Stimulated activated CD4-positive, alpha-beta T cell treated with anti-CD3 and anti-CD28 coated beads, Interleukin-2, amount 100 ng/mL, for 24 hours (primary cell): ENCODE measurements at regions not wholly inside any gene's neighbourhood (a gene's known extent, or its start where the extent isn't known, plus 50 kb on each side); places are given as distances from the start of the nearest gene placed in this dataset.
"Not testable (repeated sequence)": the region's sequence is repeated elsewhere in the genome, so short reads cannot be mapped to it uniquely, and the experiment has no call there.

Source experiments
- DNase-seq, 2 donors: peaks; one replicate each; pipeline ENCODE4 v3.0.0-alpha.2; 2020

- no peak for DNase-seq
Observed at GRCh38 chr13:90726375-90726774, 621.1 kb upstream of the MIR17HG start.

- DNase-seq, result no peak
Observed at GRCh38 chr13:90732049-90732448, 615.4 kb upstream of the MIR17HG start.

GRCh38 chr13:90734497-90734896 lies 613.0 kb upstream of the MIR17HG start:
- not testable (repeated sequence) for DNase-seq

GRCh38 chr13:90738881-90739280 lies 608.6 kb upstream of the MIR17HG start:
- DNase-seq, result no peak

GRCh38 chr13:90740099-90740498 lies 607.4 kb upstream of the MIR17HG start:
- DNase-seq, result no peak

- DNase-seq, result no peak
Observed at GRCh38 chr13:90742381-90742780, 605.1 kb upstream of the MIR17HG start.

- DNase-seq, result no peak
Observed at GRCh38 chr13:90746230-90746629, 601.3 kb upstream of the MIR17HG start.

GRCh38 chr13:90750021-90750420 lies 597.5 kb upstream of the MIR17HG start:
- DNase-seq, result no peak

- DNase-seq, result no peak
Observed at GRCh38 chr13:90751026-90751425, 596.5 kb upstream of the MIR17HG start.

GRCh38 chr13:90752070-90752469 lies 595.4 kb upstream of the MIR17HG start:
- no peak for DNase-seq

GRCh38 chr13:90757127-90757680 lies 590.3 kb upstream of the MIR17HG start:
- DNase-seq, result no peak

- no peak for DNase-seq
Observed at GRCh38 chr13:90760639-90761038, 586.8 kb upstream of the MIR17HG start.

- DNase-seq, result no peak
Observed at GRCh38 chr13:90763476-90764150, 583.9 kb upstream of the MIR17HG start.

GRCh38 chr13:90766386-90766902 lies 581.0 kb upstream of the MIR17HG start:
- no peak for DNase-seq

GRCh38 chr13:90768116-90768515 lies 579.4 kb upstream of the MIR17HG start:
- no peak for DNase-seq

- no peak for DNase-seq
Observed at GRCh38 chr13:90769387-90769786, 578.1 kb upstream of the MIR17HG start.

GRCh38 chr13:90770334-90770733 lies 577.2 kb upstream of the MIR17HG start:
- DNase-seq, result no peak

GRCh38 chr13:90773681-90774080 lies 573.8 kb upstream of the MIR17HG start:
- no peak for DNase-seq

GRCh38 chr13:90776051-90776748 lies 571.3 kb upstream of the MIR17HG start:
- DNase-seq, result no peak

GRCh38 chr13:90783273-90783672 lies 564.2 kb upstream of the MIR17HG start:
- no peak for DNase-seq

GRCh38 chr13:90787007-90787406 lies 560.5 kb upstream of the MIR17HG start:
- no peak for DNase-seq

- DNase-seq, result no peak
Observed at GRCh38 chr13:90792335-90792734, 555.2 kb upstream of the MIR17HG start.

- DNase-seq, result no peak
Observed at GRCh38 chr13:90793261-90793820, 554.1 kb upstream of the MIR17HG start.

GRCh38 chr13:90796474-90796873 lies 551.0 kb upstream of the MIR17HG start:
- no peak for DNase-seq
